Osteocyte (in vitro differentiated cells): ENCODE measurements at regions not wholly inside any gene's neighbourhood (a gene's known extent, or its start where the extent isn't known, plus 50 kb on each side); places are given as distances from the start of the nearest gene placed in this dataset.

ENCODE experiments used
- DNase-seq: peaks from one replicate; pipeline ENCODE4 v3.0.0; 2021; ENCODE audit warnings: mixed read lengths; ENCODE audit not compliant: unreplicated experiment; ENCODE audit errors: extremely low spot score
- H3K27ac Mint-ChIP-seq: one replicate; pipeline ENCODE4 v1.8.0; 2021; ENCODE audit warnings: mild to moderate bottlenecking, mixed read lengths; ENCODE audit not compliant: unreplicated experiment
- H3K27me3 Mint-ChIP-seq: one replicate; pipeline ENCODE4 v1.8.0; 2021; ENCODE audit warnings: mixed read lengths; ENCODE audit not compliant: unreplicated experiment
- H3K36me3 Mint-ChIP-seq: one replicate; pipeline ENCODE4 v1.8.0; 2021; ENCODE audit warnings: mixed read lengths; ENCODE audit not compliant: unreplicated experiment
- H3K4me1 Mint-ChIP-seq: one replicate; pipeline ENCODE4 v1.8.0; 2021; ENCODE audit warnings: mixed read lengths; ENCODE audit not compliant: unreplicated experiment
- H3K4me3 Mint-ChIP-seq: one replicate; pipeline ENCODE4 v1.8.0; 2021; ENCODE audit warnings: mild to moderate bottlenecking, moderate library complexity, mixed read lengths; ENCODE audit not compliant: unreplicated experiment
- H3K9me3 Mint-ChIP-seq: one replicate; pipeline ENCODE4 v1.8.0; 2021; ENCODE audit warnings: mixed read lengths; ENCODE audit not compliant: unreplicated experiment
- CTCF ChIP-seq: fragments of 200-600 bp; sonication (generic); IDR thresholded peaks from 2 replicates; pipeline ENCODE4 v1.5.0; 2021; ENCODE audit warnings: antibody characterized with exemption, mild to moderate bottlenecking, moderate library complexity

DNA sequence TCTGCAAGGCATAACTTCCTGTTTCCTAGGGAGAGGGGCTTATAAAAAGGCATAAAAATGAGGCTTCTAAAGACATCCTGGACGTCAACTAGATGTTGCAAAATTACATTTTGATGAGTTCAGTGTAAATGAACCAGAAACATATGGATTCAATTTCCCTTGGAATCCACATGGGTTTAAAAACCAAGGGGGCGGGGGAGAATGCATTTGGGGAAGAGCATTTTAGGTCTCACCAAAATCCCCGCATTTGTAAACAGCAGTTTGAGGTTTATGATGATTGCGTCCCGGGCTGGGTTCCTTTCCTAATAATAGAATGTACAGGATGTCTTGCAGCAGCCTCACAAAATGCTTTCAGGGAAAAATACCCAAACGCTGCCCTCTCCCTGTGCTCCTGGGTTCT is 407.8 kb downstream of the ZNF536 start:
- no peaks in the 10 kb centered on the region for H3K4me1 Mint-ChIP-seq
- no peak overlapping the region for H3K4me3 Mint-ChIP-seq
- no peaks in the 10 kb centered on the region for H3K27me3 Mint-ChIP-seq
- no peak for TF ChIP-seq CTCF
- DNase-seq = no peak
- no peaks in the 10 kb centered on the region for H3K36me3 Mint-ChIP-seq
- no peak overlapping the region for H3K27ac Mint-ChIP-seq
- H3K9me3 Mint-ChIP-seq = peaks cover 10% of the 10 kb centered on the region

- TF ChIP-seq CTCF = no peak
- peak; percentile 76 for DNase-seq
- Mint-ChIP-seq H3K27ac (no peak overlapping the region), H3K36me3 (no peaks in the 10 kb centered on the region), H3K4me3 (no peak overlapping the region), H3K9me3 (peaks cover 14% of the 10 kb centered on the region), H3K27me3 (no peaks in the 10 kb centered on the region), H3K4me1 (no peaks in the 10 kb centered on the region)
These were observed 407.0 kb downstream of the ZNF536 start for GRCh38 chr19:30778961-30779715.

- Mint-ChIP-seq H3K36me3 (no peaks in the 10 kb centered on the region), H3K27ac (no peak overlapping the region), H3K4me1 (no peaks in the 10 kb centered on the region), H3K4me3 (no peak overlapping the region), H3K9me3 (peaks cover 18% of the 10 kb centered on the region), H3K27me3 (no peaks in the 10 kb centered on the region)
- TF ChIP-seq CTCF = no peak
- no peak for DNase-seq
These were observed 405.9 kb downstream of the ZNF536 start for GRCh38 chr19:30778061-30778460.

GRCh38 chr19:30775956-30776355 is 403.8 kb downstream of the ZNF536 start:
- Mint-ChIP-seq H3K4me1 (no peaks in the 10 kb centered on the region), H3K9me3 (peaks cover 24% of the 10 kb centered on the region), H3K27me3 (no peaks in the 10 kb centered on the region), H3K4me3 (no peak overlapping the region), H3K36me3 (no peaks in the 10 kb centered on the region), H3K27ac (no peak overlapping the region)
- DNase-seq = no peak
- TF ChIP-seq CTCF = no peak

DNA sequence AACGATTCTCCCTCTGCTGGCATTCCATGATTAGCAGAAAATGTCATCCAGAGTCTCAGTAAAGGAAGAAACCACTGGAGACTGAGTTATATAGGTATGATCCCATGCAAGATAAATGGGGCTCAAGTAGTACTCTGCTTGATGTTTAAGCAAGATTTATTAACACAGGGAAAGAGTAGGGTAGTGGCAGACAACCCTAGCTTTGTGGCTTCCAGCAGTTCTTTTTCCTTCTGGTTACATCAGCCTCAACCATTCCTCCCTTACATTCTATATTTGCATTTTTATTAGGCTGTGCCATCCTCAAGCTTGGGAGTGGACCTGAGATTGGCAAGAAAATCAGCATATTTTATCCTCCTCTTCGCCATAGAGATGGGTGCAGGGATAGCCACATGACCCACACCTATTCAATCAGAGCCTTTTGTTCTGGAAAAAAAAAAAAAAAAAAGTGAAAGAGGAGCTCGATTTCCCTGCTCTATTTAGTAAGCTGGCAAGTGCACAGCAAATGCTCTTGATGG is 402.1 kb downstream of the ZNF536 start:
- H3K36me3 Mint-ChIP-seq = no peaks in the 10 kb centered on the region
- H3K27ac Mint-ChIP-seq = no peak overlapping the region
- H3K4me3 Mint-ChIP-seq = no peak overlapping the region
- H3K27me3 Mint-ChIP-seq = no peaks in the 10 kb centered on the region
- no peaks in the 10 kb centered on the region for H3K4me1 Mint-ChIP-seq
- peaks cover 28% of the 10 kb centered on the region for H3K9me3 Mint-ChIP-seq
- no peak for TF ChIP-seq CTCF
- DNase-seq = no peak
